Urothelium cell line (cell line): ENCODE measurements at regions not wholly inside any gene's neighbourhood (a gene's known extent, or its start where the extent isn't known, plus 50 kb on each side); places are given as distances from the start of the nearest gene placed in this dataset.
"Not testable (repeated sequence)": the region's sequence is repeated elsewhere in the genome, so short reads cannot be mapped to it uniquely, and the experiment has no call there.

Experiments used
- DNase-seq: peaks from one replicate; pipeline ENCODE4 v3.0.0; 2011; ENCODE audit warnings: low spot score, mixed read lengths
- FAIRE-seq: peaks from 2 replicates; lab custom pipeline; 2011; peaks lifted over from hg19 to GRCh38; lab: Jason Lieb, UNC

DNA sequence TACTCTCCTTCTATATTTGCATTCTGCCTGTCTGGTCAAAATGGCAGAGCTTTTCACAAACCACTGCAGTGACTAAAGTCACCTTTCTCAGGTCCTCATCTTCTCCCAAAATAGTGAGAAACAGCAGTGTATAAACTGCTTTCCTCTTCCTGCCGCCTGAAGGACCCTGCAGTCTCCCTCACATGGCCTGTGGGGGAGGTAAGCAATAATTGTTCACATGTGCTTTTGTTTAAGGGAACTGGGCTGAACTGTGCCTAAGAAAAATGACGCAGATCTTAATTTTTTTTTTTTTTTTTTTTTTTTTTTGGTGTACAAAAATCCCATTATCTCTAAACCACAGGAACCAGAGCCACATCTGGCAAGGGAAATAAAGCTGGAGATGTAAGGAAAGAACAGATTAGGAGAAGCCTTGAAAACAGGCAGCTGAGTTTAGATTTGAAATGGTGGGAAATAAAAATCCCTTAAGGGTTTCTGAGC is 131.7 kb upstream of the VLDLR start:
- FAIRE-seq (no peak), DNase-seq (no peak)

- FAIRE-seq (no peak), DNase-seq (no peak)
Measured at GRCh38 chr9:2492161-2492560, 129.4 kb upstream of the VLDLR start.

- DNase-seq = no peak
- no peak for FAIRE-seq
Measured at GRCh38 chr9:2493109-2493508, 128.5 kb upstream of the VLDLR start.

DNA sequence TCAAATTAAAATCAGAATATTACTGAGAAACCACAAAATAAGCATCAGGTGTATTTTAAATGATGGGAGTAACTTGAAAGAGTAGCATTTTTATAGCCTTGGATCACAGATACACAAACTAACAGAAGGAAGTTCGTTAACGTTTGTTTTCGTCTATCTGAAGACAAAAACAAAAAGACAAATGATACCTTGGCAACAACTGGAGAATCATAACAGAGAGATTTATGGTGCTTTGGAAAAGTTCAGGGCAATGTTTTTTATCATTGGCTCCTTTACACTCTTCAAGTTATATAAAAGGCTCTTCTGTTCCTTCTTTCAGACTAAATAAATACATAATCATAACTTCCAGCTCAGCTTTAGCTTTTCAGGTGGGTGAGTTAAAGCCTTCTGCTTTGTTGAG is 128.1 kb upstream of the VLDLR start:
- DNase-seq (no peak), FAIRE-seq (no peak)

- FAIRE-seq (no peak), DNase-seq (peak; percentile 25)
Measured at GRCh38 chr9:2494562-2494961, 127.0 kb upstream of the VLDLR start.

DNA sequence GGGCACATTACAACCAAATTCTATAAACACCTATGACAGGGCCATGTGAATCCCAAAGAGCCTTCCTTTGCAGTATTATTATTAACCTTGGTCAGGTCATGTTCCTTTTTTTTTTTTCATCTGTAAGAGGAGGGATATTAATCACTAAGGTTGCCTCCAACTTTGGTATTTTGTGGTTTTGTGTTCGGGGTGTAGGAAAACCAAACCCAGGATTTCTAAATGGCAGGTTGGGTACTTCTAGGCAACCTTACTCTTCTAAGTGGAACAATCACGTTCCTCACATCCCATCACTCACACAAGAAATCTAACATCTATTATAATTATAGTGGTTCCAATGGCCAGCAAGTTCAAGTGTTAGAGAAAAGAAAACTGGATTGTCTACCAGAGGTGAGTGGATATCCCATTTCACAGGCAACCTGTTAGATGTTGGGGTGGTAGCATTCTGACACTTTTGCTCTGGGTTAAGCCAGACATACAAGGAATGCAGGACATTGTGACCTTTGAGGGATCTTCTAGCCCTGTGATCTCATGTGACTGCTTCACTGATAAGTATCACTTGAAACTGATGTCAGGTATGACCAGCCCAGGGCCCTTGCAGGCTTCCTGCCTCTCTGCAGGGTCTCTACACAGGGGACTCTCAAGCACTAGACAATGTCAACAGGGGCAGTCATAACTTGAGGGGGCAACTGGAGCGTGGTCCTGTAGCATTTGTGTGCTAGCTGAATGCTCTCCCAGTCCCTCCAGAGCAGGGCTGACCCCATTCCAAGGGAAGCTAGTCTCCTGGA is 126.2 kb upstream of the VLDLR start:
- DNase-seq = no peak
- FAIRE-seq = no peak

DNA sequence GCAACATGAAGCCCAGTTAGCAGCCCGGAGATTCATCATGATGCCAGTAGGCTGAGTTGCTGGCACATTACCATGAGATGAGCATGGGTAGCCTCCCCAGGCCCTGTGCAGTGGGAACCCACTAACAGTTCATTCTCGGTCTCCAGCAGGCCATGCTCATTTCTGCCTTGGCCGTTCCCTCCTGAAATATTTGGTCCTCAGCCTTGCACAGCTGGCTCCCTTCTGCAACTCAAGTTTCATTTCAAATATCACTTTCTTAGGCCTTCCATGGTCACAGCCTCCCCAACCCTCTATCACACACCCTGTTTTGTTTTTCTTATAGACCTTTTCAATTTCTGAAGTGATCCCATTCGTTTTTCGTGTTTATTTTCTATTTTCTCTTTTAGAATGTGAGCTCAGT is 125.4 kb upstream of the VLDLR start:
- no peak for DNase-seq
- FAIRE-seq = no peak

DNA sequence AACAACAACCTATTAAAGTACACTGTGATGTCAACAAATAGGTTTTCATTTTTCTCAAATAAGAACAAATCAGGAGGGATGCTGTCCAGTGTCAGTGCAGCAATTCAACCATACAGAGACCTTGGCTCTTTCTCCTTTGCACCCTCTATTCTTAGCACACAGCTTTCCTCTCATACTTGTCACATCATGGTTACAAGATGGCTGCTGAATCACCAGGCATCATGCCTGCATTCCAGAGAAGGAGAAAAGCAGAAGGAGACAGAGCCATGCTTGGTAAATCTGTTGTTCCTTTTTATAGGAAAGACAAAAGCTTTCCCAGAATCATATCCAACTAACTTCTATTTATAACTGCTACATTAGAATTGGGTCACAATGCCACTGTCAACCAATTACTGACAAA is 124.7 kb upstream of the VLDLR start:
- DNase-seq = no peak
- no peak for FAIRE-seq

- FAIRE-seq (no peak), DNase-seq (no peak)
Measured at GRCh38 chr9:2497666-2498400, 123.8 kb upstream of the VLDLR start.

- no peak for DNase-seq
- FAIRE-seq = no peak
Measured at GRCh38 chr9:2502210-2502609, 119.4 kb upstream of the VLDLR start.

- DNase-seq = no peak
- FAIRE-seq = no peak
Measured at GRCh38 chr9:2502760-2503159, 118.8 kb upstream of the VLDLR start.

- DNase-seq (no peak), FAIRE-seq (no peak)
Measured at GRCh38 chr9:2506321-2506720, 115.3 kb upstream of the VLDLR start.

DNA sequence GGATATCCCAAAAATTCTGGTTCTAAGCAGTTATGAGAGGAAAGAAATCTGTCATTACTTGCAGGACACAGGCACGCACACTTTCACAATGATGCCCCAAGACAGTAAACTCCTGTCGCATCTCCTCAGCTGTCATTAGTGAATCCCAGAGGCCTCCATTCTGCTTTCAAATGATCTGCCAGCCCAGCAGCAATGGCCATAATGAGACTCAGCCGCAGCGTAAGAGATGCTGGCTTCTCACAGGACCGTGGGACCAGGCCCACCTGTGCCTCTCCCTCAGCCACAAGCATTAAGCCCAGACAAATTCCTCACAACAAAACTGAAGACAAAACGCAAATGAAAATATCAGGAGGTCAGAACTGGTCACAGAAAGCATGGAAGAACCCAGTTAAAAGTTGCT is 98.0 kb upstream of the VLDLR start:
- FAIRE-seq (no peak), DNase-seq (no peak)

GRCh38 chr9:2524601-2525000 is 97.0 kb upstream of the VLDLR start:
- no peak for FAIRE-seq
- DNase-seq = no peak

- no peak for DNase-seq
- FAIRE-seq = no peak
Measured at GRCh38 chr9:2525147-2525546, 96.4 kb upstream of the VLDLR start.

DNA sequence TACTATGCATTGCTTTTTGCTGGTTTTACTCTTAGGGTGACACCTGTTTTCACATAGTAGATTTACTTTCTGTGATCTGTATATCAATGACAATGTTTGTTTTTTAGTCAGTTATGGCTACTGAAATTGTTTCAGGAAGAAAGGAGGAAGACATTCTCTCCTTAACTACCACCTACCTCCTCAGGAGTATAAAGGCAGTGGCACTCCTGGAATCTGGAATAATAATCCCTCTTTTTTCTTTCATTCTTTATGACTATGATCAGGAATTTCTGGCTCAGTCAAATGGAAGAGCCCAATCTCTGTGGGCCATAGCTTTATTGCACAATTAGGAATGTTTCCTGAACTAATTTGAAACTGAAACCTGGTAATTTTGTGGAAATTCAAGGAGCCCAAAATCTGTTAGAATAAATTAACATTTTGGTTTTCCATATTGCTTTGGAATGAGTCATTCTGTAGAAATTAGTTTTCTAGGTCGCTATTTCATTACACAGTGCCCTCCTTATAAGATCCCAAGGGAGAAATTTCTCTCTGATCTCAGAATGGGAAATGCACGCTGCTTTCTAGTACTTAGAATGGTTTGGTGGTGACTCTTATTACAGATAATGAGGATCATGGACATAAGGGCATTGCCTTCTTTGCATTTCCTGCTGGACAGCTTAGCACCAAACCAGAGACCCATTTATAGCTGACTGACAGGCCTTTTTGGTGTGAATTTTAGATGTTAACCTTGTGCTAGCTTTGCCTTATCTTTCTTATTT is 95.3 kb upstream of the VLDLR start:
- DNase-seq (no peak), FAIRE-seq (no peak)

DNA sequence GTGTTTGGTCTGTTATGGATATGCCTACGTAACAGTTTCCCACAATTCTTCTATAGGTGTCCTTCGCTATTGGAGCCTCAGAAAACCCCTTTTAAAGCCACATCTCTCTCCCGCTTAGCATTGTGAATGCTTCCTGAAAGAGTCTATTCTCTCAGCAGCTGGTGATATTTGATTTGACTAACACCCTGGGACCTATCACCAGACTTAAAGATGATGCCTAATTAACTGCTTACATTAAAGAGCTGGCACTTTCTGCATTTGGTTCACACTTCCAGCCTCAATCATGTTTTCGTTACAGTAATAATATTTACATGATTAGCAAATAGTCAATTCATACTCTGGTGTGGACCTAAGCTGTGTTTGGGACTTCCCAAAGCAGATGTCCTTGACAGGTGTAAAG is 90.1 kb upstream of the VLDLR start:
- FAIRE-seq (no peak), DNase-seq (no peak)

GRCh38 chr9:2536511-2536910 is 85.1 kb upstream of the VLDLR start:
- DNase-seq = no peak
- no peak for FAIRE-seq

- DNase-seq (no peak), FAIRE-seq (no peak)
Measured at GRCh38 chr9:2545881-2546490, 75.6 kb upstream of the VLDLR start.

DNA sequence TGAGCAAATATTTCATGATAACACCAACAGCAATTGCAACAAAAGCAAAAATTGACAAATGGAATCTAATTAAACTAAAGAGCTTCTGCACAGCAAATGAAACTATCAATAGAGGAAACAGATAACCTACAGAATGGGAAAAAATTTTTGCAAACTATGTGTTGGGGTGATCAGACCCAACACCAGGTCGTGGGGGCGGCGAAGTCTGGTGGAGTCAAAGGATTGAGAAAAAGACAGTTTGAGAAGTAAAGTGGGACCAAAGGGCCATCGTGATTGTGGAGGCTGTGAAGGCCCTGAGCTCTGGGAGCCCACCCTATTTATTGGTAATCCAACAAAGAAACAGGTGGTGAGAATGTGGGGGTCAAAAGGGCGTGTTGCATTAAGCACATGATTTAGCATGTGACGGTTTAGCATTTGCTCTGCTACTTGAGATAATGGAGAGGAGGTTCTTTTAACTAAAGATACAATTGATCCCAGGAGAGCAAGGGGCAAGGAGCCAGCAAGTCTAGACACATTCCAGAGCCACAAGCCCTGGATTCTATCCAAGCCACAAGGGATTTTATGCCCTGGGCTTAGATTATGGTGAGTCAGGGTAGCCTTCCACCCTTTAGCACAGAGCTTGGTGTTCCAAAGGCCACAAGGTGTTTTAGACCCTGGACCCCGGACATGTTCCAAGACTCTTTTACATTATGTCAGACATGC is 65.5 kb upstream of the VLDLR start:
- not testable (repeated sequence) for DNase-seq, FAIRE-seq

DNA sequence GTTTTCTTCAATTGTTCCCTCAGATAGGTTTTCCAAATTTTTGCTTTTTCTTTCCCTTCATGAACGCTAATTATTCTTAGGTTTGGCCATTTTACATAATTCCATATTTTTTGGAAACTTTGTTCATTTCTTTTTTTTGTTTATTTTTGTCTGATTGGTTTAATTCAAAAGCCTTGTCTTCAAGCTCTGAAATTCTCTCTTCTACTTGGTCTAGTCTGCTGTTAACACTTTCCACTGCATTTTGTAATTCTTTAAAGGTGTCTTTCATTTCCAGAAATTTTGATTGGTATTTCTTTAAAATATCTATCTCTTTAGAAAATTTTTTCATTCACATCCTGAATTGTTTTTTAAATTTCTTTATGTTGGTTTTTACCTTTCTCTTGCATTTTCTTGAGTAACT is 63.9 kb upstream of the VLDLR start:
- DNase-seq (no peak), FAIRE-seq (no peak)
